HFFc6 (cell line): ENCODE measurements at regions not wholly inside any gene's neighbourhood (a gene's known extent, or its start where the extent isn't known, plus 50 kb on each side); places are given as distances from the start of the nearest gene placed in this dataset.
"Not testable (repeated sequence)": the region's sequence is repeated elsewhere in the genome, so short reads cannot be mapped to it uniquely, and the experiment has no call there.

ENCODE experiments used
- DNase-seq: peaks from one replicate; pipeline ENCODE4 v3.0.0-alpha.2; 2018
- H3K27ac Mint-ChIP-seq: 2 replicates; pipeline ENCODE4 v1.8.0; 2020; ENCODE audit warnings: mild to moderate bottlenecking, mixed read lengths
- H3K27me3 Mint-ChIP-seq: 2 replicates; pipeline ENCODE4 v1.8.0; 2021; ENCODE audit warnings: mild to moderate bottlenecking, moderate library complexity, mixed read lengths; ENCODE audit not compliant: insufficient read depth
- H3K36me3 Mint-ChIP-seq: 2 replicates; pipeline ENCODE4 v1.8.0; 2021; ENCODE audit warnings: low read depth, mixed read lengths
- H3K4me1 Mint-ChIP-seq: 2 replicates; pipeline ENCODE4 v1.8.0; 2020; ENCODE audit warnings: low read depth, mixed read lengths
- H3K4me3 Mint-ChIP-seq: 2 replicates; pipeline ENCODE4 v1.8.0; 2020; ENCODE audit warnings: mild to moderate bottlenecking, moderate library complexity, mixed read lengths
- H3K9me3 Mint-ChIP-seq: 2 replicates; pipeline ENCODE4 v1.8.0; 2020; ENCODE audit warnings: mild to moderate bottlenecking, mixed read lengths
- TF ChIP-seq, protein P1 (sequence below): fragments of 200-600 bp; sonication (generic); IDR thresholded peaks from 2 replicates; pipeline ENCODE4 v1.5.0; 2021; ENCODE audit warnings: antibody characterized with exemption, mild to moderate bottlenecking

- Mint-ChIP-seq H3K4me3 (no peak overlapping the region), H3K27me3 (peaks cover 6% of the 10 kb centered on the region), H3K27ac (no peak overlapping the region), H3K4me1 (peaks cover under 1% of the 10 kb centered on the region; the same call in 1 of the 2 replicates), H3K9me3 (no peaks in the 10 kb centered on the region), H3K36me3 (no peaks in the 10 kb centered on the region)
- DNase-seq, result no peak
- TF ChIP-seq, protein P1, sequence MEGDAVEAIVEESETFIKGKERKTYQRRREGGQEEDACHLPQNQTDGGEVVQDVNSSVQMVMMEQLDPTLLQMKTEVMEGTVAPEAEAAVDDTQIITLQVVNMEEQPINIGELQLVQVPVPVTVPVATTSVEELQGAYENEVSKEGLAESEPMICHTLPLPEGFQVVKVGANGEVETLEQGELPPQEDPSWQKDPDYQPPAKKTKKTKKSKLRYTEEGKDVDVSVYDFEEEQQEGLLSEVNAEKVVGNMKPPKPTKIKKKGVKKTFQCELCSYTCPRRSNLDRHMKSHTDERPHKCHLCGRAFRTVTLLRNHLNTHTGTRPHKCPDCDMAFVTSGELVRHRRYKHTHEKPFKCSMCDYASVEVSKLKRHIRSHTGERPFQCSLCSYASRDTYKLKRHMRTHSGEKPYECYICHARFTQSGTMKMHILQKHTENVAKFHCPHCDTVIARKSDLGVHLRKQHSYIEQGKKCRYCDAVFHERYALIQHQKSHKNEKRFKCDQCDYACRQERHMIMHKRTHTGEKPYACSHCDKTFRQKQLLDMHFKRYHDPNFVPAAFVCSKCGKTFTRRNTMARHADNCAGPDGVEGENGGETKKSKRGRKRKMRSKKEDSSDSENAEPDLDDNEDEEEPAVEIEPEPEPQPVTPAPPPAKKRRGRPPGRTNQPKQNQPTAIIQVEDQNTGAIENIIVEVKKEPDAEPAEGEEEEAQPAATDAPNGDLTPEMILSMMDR, result no peak
Measured at GRCh38 chrY:12310832-12311231, 390.2 kb upstream of the USP9Y start.

- H3K4me3 Mint-ChIP-seq, result no peak overlapping the region
- H3K27ac Mint-ChIP-seq, result no peak overlapping the region
- H3K27me3 Mint-ChIP-seq, result no peaks in the 10 kb centered on the region
- DNase-seq, result no peak
- H3K36me3 Mint-ChIP-seq, result no peaks in the 10 kb centered on the region
- no peaks in the 10 kb centered on the region for H3K9me3 Mint-ChIP-seq
- TF ChIP-seq, protein P1, result no peak
- H3K4me1 Mint-ChIP-seq, result no peaks in the 10 kb centered on the region
Measured at GRCh38 chrY:12327751-12328150, 373.3 kb upstream of the USP9Y start.

GRCh38 chrY:12331917-12332316 is 369.1 kb upstream of the USP9Y start:
- DNase-seq, H3K27ac Mint-ChIP-seq, H3K4me3 Mint-ChIP-seq, H3K27me3 Mint-ChIP-seq, H3K9me3 Mint-ChIP-seq, H3K36me3 Mint-ChIP-seq, H3K4me1 Mint-ChIP-seq: not testable (repeated sequence)

- no peaks in the 10 kb centered on the region for H3K9me3 Mint-ChIP-seq
- H3K27me3 Mint-ChIP-seq, result peaks cover 4% of the 10 kb centered on the region; the same call in 1 of the 2 replicates
- TF ChIP-seq, protein P1, result no peak
- no peaks in the 10 kb centered on the region for H3K36me3 Mint-ChIP-seq
- H3K4me1 Mint-ChIP-seq, result no peaks in the 10 kb centered on the region
- DNase-seq, result no peak
- H3K27ac Mint-ChIP-seq, result no peak overlapping the region
- no peak overlapping the region for H3K4me3 Mint-ChIP-seq
Measured at GRCh38 chrY:12343211-12343610, 357.8 kb upstream of the USP9Y start.

DNA sequence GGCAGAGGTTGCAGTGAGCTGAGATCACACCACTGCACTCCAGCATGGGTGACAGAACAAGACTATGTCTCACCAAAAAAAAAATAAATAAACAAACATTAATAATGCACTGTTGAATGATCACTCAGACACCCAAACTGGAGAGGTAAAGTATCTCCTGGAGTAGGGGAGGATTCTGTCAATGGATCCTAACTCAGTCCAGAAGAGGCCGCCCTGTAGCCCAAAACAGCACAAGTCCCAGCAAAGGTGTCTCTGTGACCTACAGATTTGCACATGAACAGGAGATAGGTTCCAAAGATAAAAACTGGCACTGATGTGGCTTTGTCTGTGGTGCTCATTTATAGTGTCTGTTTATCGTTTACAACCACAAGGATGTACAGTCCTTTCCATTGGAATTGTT is 352.9 kb upstream of the USP9Y start:
- TF ChIP-seq, protein P1, result no peak
- Mint-ChIP-seq H3K27me3 (no peaks in the 10 kb centered on the region; the same call in 1 of the 2 replicates), H3K27ac (no peak overlapping the region), H3K4me1 (peaks cover 13% of the 10 kb centered on the region), H3K4me3 (no peak overlapping the region), H3K9me3 (no peaks in the 10 kb centered on the region), H3K36me3 (no peaks in the 10 kb centered on the region)
- DNase-seq, result no peak

DNA sequence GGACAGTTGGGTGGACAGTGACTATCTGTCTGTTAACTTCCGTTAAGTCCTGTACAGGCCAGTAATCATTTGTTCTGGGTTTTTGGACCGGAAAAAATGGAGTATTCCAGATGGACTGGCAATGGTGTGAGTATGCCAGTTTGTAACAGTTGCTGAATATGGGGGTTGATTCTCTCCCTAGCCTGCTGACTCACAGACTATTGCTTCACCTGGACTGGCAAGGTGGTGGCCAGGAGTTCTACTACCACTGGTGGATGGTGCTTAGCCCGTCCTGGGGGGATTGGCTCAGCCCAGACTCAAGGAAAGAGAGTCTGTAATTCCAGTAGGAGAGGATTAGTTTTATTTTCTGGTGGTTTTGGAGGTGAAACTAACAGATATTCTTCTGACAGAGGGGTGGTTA is 343.8 kb upstream of the USP9Y start:
- Mint-ChIP-seq H3K4me1 (peaks cover 22% of the 10 kb centered on the region), H3K27ac (no peak overlapping the region), H3K4me3 (no peak overlapping the region), H3K36me3 (no peaks in the 10 kb centered on the region), H3K27me3 (no peaks in the 10 kb centered on the region), H3K9me3 (no peaks in the 10 kb centered on the region)
- no peak for DNase-seq
- TF ChIP-seq, protein P1, result no peak
